H1 (cell line): ENCODE measurements at regions not wholly inside any gene's neighbourhood (a gene's known extent, or its start where the extent isn't known, plus 50 kb on each side); places are given as distances from the start of the nearest gene placed in this dataset.

ENCODE experiments used
- CTCF ChIA-PET: fragments of 300-600 bp; sonication (Branson Sonifier 250); formaldehyde crosslinking; loops from one replicate; lab custom pipeline; 2021; ENCODE audit not compliant: partially characterized antibody; lab: Charles Lee
- POLR2A ChIA-PET: fragments of 300-600 bp; sonication (Branson Sonifier 250); formaldehyde crosslinking; loops from one replicate; lab custom pipeline; 2021; ENCODE audit warnings: inconsistent platforms; ENCODE audit not compliant: partially characterized antibody; lab: Charles Lee
- DNase-seq, 2 experiments: peaks; one replicate each; pipeline versions ENCODE4 v3.0.0 to v3.0.0-alpha.2; 2010 to 2022; ENCODE audit warnings: low spot score in 2 of 2, low read depth in 1 of 2, mixed read lengths in 1 of 2
- FAIRE-seq: peaks from 2 replicates; lab custom pipeline; 2011; peaks lifted over from hg19 to GRCh38; lab: Jason Lieb, UNC
- H2AFZ ChIP-seq: 2 replicates; pipeline ENCODE4 v1.8.1; 2012; ENCODE audit warnings: low read length, inconsistent platforms
- H2AK5ac ChIP-seq: 2 replicates; pipeline ENCODE4 v1.6.1; 2013; ENCODE audit warnings: low read depth, low read length
- H2BK120ac ChIP-seq: replicated peaks from 2 replicates; pipeline ENCODE3; 2013; ENCODE audit warnings: low read depth, low read length, inconsistent platforms
- H2BK12ac ChIP-seq: 2 replicates; pipeline ENCODE4 v1.6.1; 2013; ENCODE audit warnings: low read depth, low read length
- H2BK15ac ChIP-seq: 2 replicates; pipeline ENCODE4 v1.6.1; 2013; ENCODE audit warnings: low read length
- H2BK20ac ChIP-seq: 2 replicates; pipeline ENCODE4 v1.6.1; 2013; ENCODE audit warnings: low read length
- H2BK5ac ChIP-seq: 2 replicates; pipeline ENCODE4 v1.6.1; 2013; ENCODE audit warnings: low read depth, low read length
- H3K14ac ChIP-seq: 2 replicates; pipeline ENCODE4 v1.6.1; 2013; ENCODE audit warnings: inconsistent platforms; ENCODE audit not compliant: insufficient read length
- H3K18ac ChIP-seq: 2 replicates; pipeline ENCODE4 v1.6.1; 2013; ENCODE audit warnings: low read length; ENCODE audit errors: extremely low read depth
- H3K23ac ChIP-seq: 2 replicates; pipeline ENCODE4 v1.6.1; 2013; ENCODE audit warnings: inconsistent platforms; ENCODE audit not compliant: insufficient read length
- H3K23me2 ChIP-seq: 2 replicates; pipeline ENCODE4 v1.6.1; 2013; ENCODE audit warnings: low read depth, low read length
- H3K27ac ChIP-seq: 2 replicates; pipeline ENCODE4 v1.6.1; 2011; ENCODE audit warnings: low read depth, low read length, inconsistent platforms
- H3K27me3 ChIP-seq, 4 experiments: replicated peaks in 1 of 4; 1 replicate in 1 of 4; 2 replicates in 3 of 4; pipeline versions ENCODE4 v1.6.1 to v1.8.1; 2011 to 2013; ENCODE audit warnings: low read length in 3 of 4, mild to moderate bottlenecking in 3 of 4, inconsistent platforms in 2 of 4, mixed read lengths in 2 of 4, moderate library complexity in 1 of 4; ENCODE audit not compliant: control insufficient read depth in 3 of 4, insufficient read depth in 3 of 4; ENCODE audit errors: extremely low read depth in 1 of 4
- H3K36me3 ChIP-seq, 4 experiments: 2 replicates each; pipeline versions ENCODE4 v1.6.1 to v1.8.1; 2011 to 2013; ENCODE audit warnings: mild to moderate bottlenecking in 4 of 4, low read length in 3 of 4, moderate library complexity in 2 of 4, control low read depth in 1 of 4, inconsistent platforms in 1 of 4; ENCODE audit not compliant: insufficient read depth in 4 of 4, control insufficient read depth in 2 of 4
- H3K4ac ChIP-seq: replicated peaks from 2 replicates; pipeline ENCODE3; 2013; ENCODE audit warnings: low read length, low read depth, mixed read lengths, inconsistent platforms; ENCODE audit not compliant: insufficient read length
- H3K4me1 ChIP-seq, 4 experiments: replicated peaks in 1 of 4; 1 replicate in 1 of 4; 2 replicates in 3 of 4; pipeline versions ENCODE4 v1.6.1 to v1.8.1; 2011 to 2013; ENCODE audit warnings: low read length in 3 of 4, inconsistent platforms in 2 of 4, mixed read lengths in 1 of 4; ENCODE audit not compliant: insufficient read depth in 4 of 4, control insufficient read depth in 3 of 4
- H3K4me2 ChIP-seq, 2 experiments: 2 replicates each; pipeline versions ENCODE4 v1.6.1 to v1.8.1; 2011 to 2013; ENCODE audit warnings: low read depth in 2 of 2, low read length in 2 of 2, control low read depth in 1 of 2, inconsistent platforms in 1 of 2, mild to moderate bottlenecking in 1 of 2; ENCODE audit not compliant: insufficient read depth in 1 of 2
- H3K4me3 ChIP-seq, 4 experiments: fragments of 200-600, 300-600 bp in 1 of 4; sonication (generic), shearing (Covaris generic), sonication (Bioruptor Twin) in 1 of 4; 2 replicates each; pipeline versions ENCODE4 v1.5.1 to v1.8.1; 2011 to 2016; ENCODE audit warnings: low read length in 4 of 4, low read depth in 3 of 4, control low read depth in 2 of 4, inconsistent platforms in 2 of 4, mild to moderate bottlenecking in 2 of 4, mixed read lengths in 1 of 4, moderate library complexity in 1 of 4; ENCODE audit not compliant: insufficient read depth in 2 of 4; ENCODE audit errors: extremely low read depth in 1 of 4
- H3K56ac ChIP-seq: replicated peaks from 2 replicates; pipeline ENCODE3; 2013; ENCODE audit warnings: low read depth, mild to moderate bottlenecking, mixed read lengths, low read length, inconsistent platforms; ENCODE audit not compliant: insufficient read length
- H3K79me1 ChIP-seq: 2 replicates; pipeline ENCODE4 v1.6.1; 2013; ENCODE audit warnings: low read depth, low read length, control low read depth
- H3K79me2 ChIP-seq, 2 experiments: 2 replicates each; pipeline versions ENCODE4 v1.6.1 to v1.8.1; 2012 to 2013; ENCODE audit warnings: low read length in 2 of 2, mild to moderate bottlenecking in 2 of 2, inconsistent platforms in 1 of 2; ENCODE audit not compliant: insufficient read depth in 2 of 2, control insufficient read depth in 1 of 2
- H3K9ac ChIP-seq, 4 experiments: replicated peaks in 1 of 4; 1 replicate in 1 of 4; 2 replicates in 3 of 4; pipeline versions ENCODE4 v1.6.1 to v1.8.1; 2011 to 2013; ENCODE audit warnings: low read depth in 3 of 4, low read length in 3 of 4, control low read depth in 2 of 4, mild to moderate bottlenecking in 2 of 4, moderate library complexity in 2 of 4, inconsistent platforms in 1 of 4; ENCODE audit errors: extremely low read depth in 1 of 4
- H3K9me3 ChIP-seq, 2 experiments: 2 replicates each; pipeline versions ENCODE4 v1.6.1 to v1.8.1; 2012 to 2013; ENCODE audit warnings: mild to moderate bottlenecking in 2 of 2, moderate library complexity in 2 of 2, control low read depth in 1 of 2, inconsistent platforms in 1 of 2, low read depth in 1 of 2, low read length in 1 of 2, mixed read lengths in 1 of 2; ENCODE audit not compliant: insufficient read depth in 2 of 2
- H4K20me1 ChIP-seq, 2 experiments: replicated peaks in 1 of 2; 2 replicates each; pipeline versions ENCODE3 to v1.8.1; 2011 to 2013; ENCODE audit warnings: inconsistent platforms in 2 of 2, low read length in 2 of 2, mild to moderate bottlenecking in 1 of 2; ENCODE audit not compliant: insufficient read depth in 2 of 2, control insufficient read depth in 1 of 2
- H4K5ac ChIP-seq: 2 replicates; pipeline ENCODE4 v1.6.1; 2013; ENCODE audit warnings: low read length, low read depth, mixed read lengths, inconsistent platforms; ENCODE audit not compliant: insufficient read length
- H4K8ac ChIP-seq: 2 replicates; pipeline ENCODE4 v1.8.0; 2013; ENCODE audit warnings: mild to moderate bottlenecking, moderate library complexity, low read length, inconsistent platforms; ENCODE audit not compliant: insufficient read depth; ENCODE audit errors: extremely low read depth
- H4K91ac ChIP-seq: replicated peaks from 2 replicates; pipeline ENCODE3; 2013; ENCODE audit warnings: low read length, mixed read lengths, inconsistent platforms; ENCODE audit not compliant: insufficient read length
- BACH1 ChIP-seq: IDR thresholded peaks from 2 replicates; pipeline ENCODE4 v1.6.1; 2012; ENCODE audit warnings: low read length, improper control_type of control experiment
- CREB1 ChIP-seq: IDR thresholded peaks from 2 replicates; pipeline ENCODE4 v1.6.1; 2012; ENCODE audit warnings: inconsistent platforms
- CTBP2 ChIP-seq: IDR thresholded peaks from 2 replicates; pipeline ENCODE4 v1.7.0; 2011; ENCODE audit warnings: borderline replicate concordance, mild to moderate bottlenecking, moderate library complexity, mixed read lengths, low read length; ENCODE audit not compliant: insufficient read depth, insufficient read length
- POLR2AphosphoS5 ChIP-seq: IDR thresholded peaks from 2 replicates; pipeline ENCODE4 v1.6.1; 2011; ENCODE audit warnings: low read depth, low read length
- SAP30 ChIP-seq: fragments of 300-600 bp; sonication (generic); IDR thresholded peaks from 2 replicates; pipeline ENCODE4 v1.7.1; 2012; ENCODE audit warnings: low read length, moderate library complexity, mild to moderate bottlenecking, inconsistent platforms; ENCODE audit not compliant: insufficient read depth, insufficient replicate concordance
- SIX5 ChIP-seq: IDR thresholded peaks from 2 replicates; pipeline ENCODE4 v1.6.1; 2011; ENCODE audit warnings: mild to moderate bottlenecking, low read depth, low read length
- SP1 ChIP-seq: IDR thresholded peaks from 2 replicates; pipeline ENCODE4 v1.6.1; 2011; ENCODE audit warnings: low read depth, low read length
- SRF ChIP-seq: IDR thresholded peaks from 2 replicates; pipeline ENCODE4 v1.6.1; 2011; ENCODE audit warnings: mild to moderate bottlenecking, low read depth, low read length, moderate library complexity
- ZNF274 ChIP-seq: IDR thresholded peaks from 2 replicates; pipeline ENCODE4 v1.7.0; 2012; ENCODE audit warnings: low read length, borderline replicate concordance; ENCODE audit errors: extremely low read depth
- WGBS, 2 experiments: shearing (Covaris generic) in 1 of 2; methylation state at CpG; one replicate each; pipeline versions ENCODE4 v1.1.6 to v1.1.7; 2013 to 2015; ENCODE audit warnings: low lambda C conversion rate in 2 of 2, mixed read lengths in 2 of 2, inconsistent platforms in 1 of 2, low coverage in 1 of 2, missing lambda C conversion rate in 1 of 2; ENCODE audit not compliant: insufficient replicate concordance in 2 of 2, insufficient coverage in 1 of 2, insufficient read length in 1 of 2; ENCODE audit errors: extremely low coverage in 1 of 2, missing lambda C conversion rate in 1 of 2; 5-methylcytosine and 5-hydroxymethylcytosine counted together

- Histone ChIP-seq H2BK20ac (no peak overlapping the region), H2BK15ac (no peak overlapping the region), H2BK120ac (no peak overlapping the region), H3K4me2 (no peak overlapping the region), H2AFZ (no peak overlapping the region), H2BK12ac (no peak overlapping the region), H2BK5ac (no peak overlapping the region), H4K5ac (no peak overlapping the region), H3K4ac (no peak overlapping the region), H4K20me1 (no peaks in the 10 kb centered on the region), H3K23ac (no peak overlapping the region), H3K18ac (no peak overlapping the region), H3K4me3 (no peak overlapping the region), H3K36me3 (no peaks in the 10 kb centered on the region), H4K8ac (no peak overlapping the region), H3K23me2 (no peaks in the 10 kb centered on the region; the same call in 1 of the 2 replicates), H3K14ac (no peak overlapping the region), H3K9ac (no peak overlapping the region), H3K4me1 (no peaks in the 10 kb centered on the region), H3K79me2 (no peaks in the 10 kb centered on the region), H3K27me3 (no peaks in the 10 kb centered on the region), H3K56ac (no peak overlapping the region), H4K91ac (no peak overlapping the region), H3K27ac (no peak overlapping the region), H2AK5ac (no peak overlapping the region), H3K9me3 (no peaks in the 10 kb centered on the region), H3K79me1 (no peaks in the 10 kb centered on the region)
- CTCF ChIA-PET: no interaction called here
- DNase-seq (no peak), FAIRE-seq (no peak)
- POLR2A ChIA-PET: no interaction called here
- WGBS, 2 experiments: 79% methylated on average over 7 of the region's 7 CpGs; no CpG with 5 or more reads in 1 of the 2 experiments
- TF ChIP-seq POLR2AphosphoS5 (no peak), ZNF274 (no peak), SAP30 (no peak), BACH1 (no peak), SP1 (no peak), CREB1 (no peak), SRF (no peak), CTBP2 (no peak), SIX5 (no peak)
Measured at GRCh38 chr11:24344222-24344621, 152.6 kb upstream of the LUZP2 start.
